Erythroblast (primary cell): ENCODE measurements at regions not wholly inside any gene's neighbourhood (a gene's known extent, or its start where the extent isn't known, plus 50 kb on each side); places are given as distances from the start of the nearest gene placed in this dataset.
A peak's percentile ranks its signal among the peaks of the same experiment; 100 is the strongest.

ENCODE experiments used
- DNase-seq, 2 experiments: peaks; one replicate each; lab custom pipeline; 2025; lab: John Stamatoyannopoulos, UW
- GATA1 ChIP-seq: IDR thresholded peaks from 2 replicates; pipeline ENCODE4 v1.6.1; 2011; ENCODE audit warnings: low read depth, mild to moderate bottlenecking, control low read depth, low read length, moderate library complexity
- POLR2A ChIP-seq: IDR thresholded peaks from 2 replicates; pipeline ENCODE4 v1.6.1; 2011; ENCODE audit warnings: mild to moderate bottlenecking, low read length

GRCh38 chr18:22273101-22274039 lies 104.0 kb downstream of the GATA6 start:
- no peak for DNase-seq
- TF ChIP-seq POLR2A = no peak
- TF ChIP-seq GATA1 = no peak

- TF ChIP-seq GATA1 (no peak), POLR2A (no peak)
- no peak for DNase-seq
Measured at GRCh38 chr18:22272242-22272641, 102.9 kb downstream of the GATA6 start.

- DNase-seq = no peak
Measured at GRCh38 chr18:22271030-22271429, 101.6 kb downstream of the GATA6 start.

GRCh38 chr18:22268641-22269128 lies 99.3 kb downstream of the GATA6 start:
- no peak for DNase-seq
- TF ChIP-seq GATA1 (no peak), POLR2A (no peak)

More at GRCh38 chr18:22271030-22271429, 101.6 kb downstream of the GATA6 start:
- TF ChIP-seq GATA1 (no peak), POLR2A (no peak)

- no peak for DNase-seq
- no peak for TF ChIP-seq POLR2A
- TF ChIP-seq GATA1 = no peak
Measured at GRCh38 chr18:22267697-22268096, 98.3 kb downstream of the GATA6 start.

- no peak for TF ChIP-seq POLR2A
- TF ChIP-seq GATA1 = no peak
- DNase-seq = no peak
Measured at GRCh38 chr18:22267225-22267624, 97.8 kb downstream of the GATA6 start.

- TF ChIP-seq GATA1 (no peak), POLR2A (no peak)
- DNase-seq = no peak
Measured at GRCh38 chr18:22265838-22266237, 96.4 kb downstream of the GATA6 start.

- DNase-seq = no peak
- no peak for TF ChIP-seq GATA1
- no peak for TF ChIP-seq POLR2A
Measured at GRCh38 chr18:22260208-22260820, 90.9 kb downstream of the GATA6 start.

GRCh38 chr18:22257022-22257543 lies 87.7 kb downstream of the GATA6 start:
- DNase-seq = peak in 1 of 2 experiments; percentile 31
- TF ChIP-seq POLR2A (no peak), GATA1 (no peak)

- TF ChIP-seq GATA1 (no peak), POLR2A (no peak)
- no peak for DNase-seq
Measured at GRCh38 chr18:22254088-22254487, 84.7 kb downstream of the GATA6 start.

GRCh38 chr18:22253676-22254075 lies 84.3 kb downstream of the GATA6 start:
- DNase-seq = no peak
- TF ChIP-seq GATA1 (no peak), POLR2A (no peak)

- TF ChIP-seq GATA1 = no peak
- no peak for TF ChIP-seq POLR2A
- DNase-seq = no peak
Measured at GRCh38 chr18:22253156-22253555, 83.8 kb downstream of the GATA6 start.
